HCT116 (cell line): ENCODE measurements at regions not wholly inside any gene's neighbourhood (a gene's known extent, or its start where the extent isn't known, plus 50 kb on each side); places are given as distances from the start of the nearest gene placed in this dataset.

Source experiments
- ATAC-seq: fragments of 200-7000 bp; cut with Tn5 transposase; 2 replicates; pipeline ENCODE4 v1.9.1; 2020; ENCODE audit warnings: mild to moderate bottlenecking, moderate library complexity
- BruUV-seq: library from RNA; stranded (reverse); fragments of 400-500 nt; replicated peaks from 2 replicates; lab custom pipeline; 2021; lab: Mats Ljungman, UMichigan
- CTCF ChIA-PET: fragments of 300-600 bp; sonication (Branson Sonifier 250); formaldehyde crosslinking; loops from one replicate; lab custom pipeline; 2021; ENCODE audit warnings: antibody characterized with exemption; lab: Charles Lee
- POLR2A ChIA-PET: fragments of 300-600, 350-600 bp; sonication (Branson Sonifier 250); formaldehyde crosslinking; loops from one replicate; lab custom pipeline; 2021; ENCODE audit warnings: antibody characterized with exemption; lab: Charles Lee
- RAD21 ChIA-PET, 2 experiments: fragments of 300-600 bp; sonication (Branson Sonifier 250); formaldehyde crosslinking; loops; one replicate each; lab custom pipeline; 2023; ENCODE audit warnings: low total read pairs in 2 of 2; ENCODE audit not compliant: uncharacterized antibody in 2 of 2, unreplicated experiment in 2 of 2, low non-redundant PET in 1 of 2; lab: Charles Lee
- DNase-seq: peaks from one replicate; pipeline ENCODE4 v3.0.0-alpha.2; 2010; ENCODE audit warnings: low read depth, low spot score
- H2AFZ ChIP-seq: fragments of 200-600 bp; shearing (Covaris generic), sonication (generic); 2 replicates; pipeline ENCODE4 v1.6.1; 2017; ENCODE audit warnings: low read depth, mixed run types, mixed read lengths, antibody characterized with exemption, low read length; ENCODE audit not compliant: poor library complexity, severe bottlenecking
- H3K27ac ChIP-seq: 2 replicates; pipeline ENCODE4 v1.5.1; 2012; ENCODE audit warnings: low read depth, low read length
- H3K27me3 ChIP-seq: fragments of 200-600 bp; sonication (generic); 2 replicates; pipeline ENCODE4 v1.6.1; 2016; ENCODE audit warnings: mixed run types, low read length, mixed read lengths; ENCODE audit not compliant: insufficient read depth
- H3K36me3 ChIP-seq, 2 experiments: fragments of 200-500 bp in 1 of 2; fragments of 200-600 bp in 1 of 2; sonication (Bioruptor generic) in 1 of 2; sonication (generic) in 1 of 2; 2 replicates each; pipeline versions ENCODE4 v1.5.1 to v1.6.1; 2014 to 2016; ENCODE audit warnings: low read length in 2 of 2, inconsistent platforms in 1 of 2, mixed read lengths in 1 of 2, mixed run types in 1 of 2; ENCODE audit not compliant: insufficient read depth in 2 of 2, control insufficient read depth in 1 of 2
- H3K4me1 ChIP-seq, 2 experiments: fragments of 200-600 bp in 1 of 2; sonication (generic) in 1 of 2; 2 replicates each; pipeline versions ENCODE4 v1.5.1 to v1.6.1; 2012 to 2017; ENCODE audit warnings: low read length in 2 of 2, inconsistent platforms in 1 of 2, mild to moderate bottlenecking in 1 of 2, mixed read lengths in 1 of 2, mixed run types in 1 of 2, moderate library complexity in 1 of 2; ENCODE audit not compliant: insufficient read depth in 2 of 2, control insufficient read depth in 1 of 2
- H3K4me2 ChIP-seq: fragments of 200-600 bp; sonication (generic); 2 replicates; pipeline ENCODE4 v1.6.1; 2017; ENCODE audit warnings: mixed run types, low read length, mixed read lengths
- H3K4me3 ChIP-seq, 2 experiments: fragments of 200-600 bp in 1 of 2; sonication (generic) in 1 of 2; replicated peaks in 1 of 2; 2 replicates each; pipeline ENCODE4 v1.5.1; 2011 to 2016; ENCODE audit warnings: low read length in 2 of 2, control low read depth in 1 of 2, low read depth in 1 of 2, mild to moderate bottlenecking in 1 of 2, mixed read lengths in 1 of 2, mixed run types in 1 of 2
- H3K79me2 ChIP-seq: fragments of 200-600 bp; sonication (generic); 2 replicates; pipeline ENCODE4 v1.6.1; 2017; ENCODE audit warnings: mild to moderate bottlenecking, mixed run types, low read length, moderate library complexity, mixed read lengths; ENCODE audit not compliant: insufficient read depth
- H3K9ac ChIP-seq: fragments of 200-600 bp; sonication (generic); 2 replicates; pipeline ENCODE4 v1.6.1; 2016; ENCODE audit warnings: low read length, mixed read lengths
- H3K9me2 ChIP-seq: fragments of 200-600 bp; sonication (generic), shearing (Covaris generic); 2 replicates; pipeline ENCODE4 v1.6.1; 2017; ENCODE audit warnings: mixed run types, mild to moderate bottlenecking, moderate library complexity; ENCODE audit not compliant: insufficient read depth
- H3K9me3 ChIP-seq, 2 experiments: fragments of 200-500 bp in 1 of 2; fragments of 200-600 bp in 1 of 2; sonication (Bioruptor generic) in 1 of 2; sonication (generic) in 1 of 2; 2 replicates each; pipeline ENCODE4 v1.6.1; 2014 to 2017; ENCODE audit warnings: low read length in 2 of 2, mixed read lengths in 2 of 2, inconsistent platforms in 1 of 2, low read depth in 1 of 2, mild to moderate bottlenecking in 1 of 2, mixed run types in 1 of 2, moderate library complexity in 1 of 2; ENCODE audit not compliant: control insufficient read depth in 1 of 2, insufficient read depth in 1 of 2
- H4K20me1 ChIP-seq: fragments of 200-600 bp; sonication (generic), shearing (Covaris generic); 2 replicates; pipeline ENCODE4 v1.6.1; 2017; ENCODE audit warnings: mixed run types, mild to moderate bottlenecking, moderate library complexity; ENCODE audit not compliant: insufficient read depth
- CBX3 ChIP-seq: IDR thresholded peaks from 2 replicates; pipeline ENCODE4 v1.6.1; 2012; ENCODE audit warnings: low read depth
- ELF1 ChIP-seq: IDR thresholded peaks from 2 replicates; pipeline ENCODE4 v1.6.1; 2012; ENCODE audit warnings: low read depth, borderline replicate concordance
- JUND ChIP-seq: IDR thresholded peaks from 2 replicates; pipeline ENCODE4 v1.6.1; 2012
- POLR2A ChIP-seq: IDR thresholded peaks from 2 replicates; pipeline ENCODE4 v1.7.0; 2011; ENCODE audit warnings: borderline replicate concordance; ENCODE audit not compliant: insufficient read depth, insufficient read length; ENCODE audit errors: extremely low read depth
- RAD21 ChIP-seq: IDR thresholded peaks from 2 replicates; pipeline ENCODE4 v1.6.1; 2012; ENCODE audit warnings: low read depth, mild to moderate bottlenecking
- SIN3A ChIP-seq: IDR thresholded peaks from 2 replicates; pipeline ENCODE4 v1.6.1; 2012; ENCODE audit warnings: low read depth
- SP1 ChIP-seq: IDR thresholded peaks from 2 replicates; pipeline ENCODE4 v1.6.1; 2012; ENCODE audit warnings: low read depth
- SRF ChIP-seq: IDR thresholded peaks from 2 replicates; pipeline ENCODE4 v1.6.1; 2012; ENCODE audit warnings: low read depth
- YY1 ChIP-seq: IDR thresholded peaks from 2 replicates; pipeline ENCODE4 v1.6.1; 2011; ENCODE audit warnings: low read length, low read depth, moderate library complexity, mild to moderate bottlenecking; ENCODE audit not compliant: insufficient replicate concordance; ENCODE audit errors: extremely low read depth
- ZBTB33 ChIP-seq: IDR thresholded peaks from 2 replicates; pipeline ENCODE4 v1.6.1; 2011; ENCODE audit warnings: mild to moderate bottlenecking, low read length, moderate library complexity; ENCODE audit not compliant: insufficient replicate concordance; ENCODE audit errors: extremely low read depth
- ZNF274 ChIP-seq: fragments of 200-500 bp; sonication (Bioruptor generic); IDR thresholded peaks from 2 replicates; pipeline ENCODE4 v1.6.1; 2014; ENCODE audit warnings: mild to moderate bottlenecking, low read depth, low read length, inconsistent platforms
- intact Hi-C: fragments of 100-400 bp; cut with micrococcal nuclease; formaldehyde crosslinking; loops from 2 replicates; pipeline ENCODE4 v1.10.0; 2022
- TF ChIP-seq, protein P1 (sequence below): IDR thresholded peaks from 2 replicates; pipeline ENCODE4 v1.6.1; 2012; ENCODE audit warnings: low read depth

- intact Hi-C loops = no loop called here
- BruUV-seq = no TSS peak
- Histone ChIP-seq H3K9ac (no peak overlapping the region), H3K9me2 (no peaks in the 10 kb centered on the region), H3K79me2 (no peaks in the 10 kb centered on the region), H3K9me3 (no peaks in the 10 kb centered on the region), H3K36me3 (no peaks in the 10 kb centered on the region), H3K27ac (no peak overlapping the region), H3K4me2 (no peak overlapping the region), H3K4me1 (no peaks in the 10 kb centered on the region), H3K4me3 (no peak overlapping the region), H3K27me3 (no peaks in the 10 kb centered on the region), H4K20me1 (no peaks in the 10 kb centered on the region), H2AFZ (no peak overlapping the region)
- no peak for TF ChIP-seq SP1
- DNase-seq = no peak
- ChIA-PET POLR2A (no interaction called here), RAD21 (no interaction called here), CTCF (no interaction called here)
- ATAC-seq = no peak
These were observed 99.5 kb upstream of the DHX40 start for GRCh38 chr17:59465949-59466307.

DNA sequence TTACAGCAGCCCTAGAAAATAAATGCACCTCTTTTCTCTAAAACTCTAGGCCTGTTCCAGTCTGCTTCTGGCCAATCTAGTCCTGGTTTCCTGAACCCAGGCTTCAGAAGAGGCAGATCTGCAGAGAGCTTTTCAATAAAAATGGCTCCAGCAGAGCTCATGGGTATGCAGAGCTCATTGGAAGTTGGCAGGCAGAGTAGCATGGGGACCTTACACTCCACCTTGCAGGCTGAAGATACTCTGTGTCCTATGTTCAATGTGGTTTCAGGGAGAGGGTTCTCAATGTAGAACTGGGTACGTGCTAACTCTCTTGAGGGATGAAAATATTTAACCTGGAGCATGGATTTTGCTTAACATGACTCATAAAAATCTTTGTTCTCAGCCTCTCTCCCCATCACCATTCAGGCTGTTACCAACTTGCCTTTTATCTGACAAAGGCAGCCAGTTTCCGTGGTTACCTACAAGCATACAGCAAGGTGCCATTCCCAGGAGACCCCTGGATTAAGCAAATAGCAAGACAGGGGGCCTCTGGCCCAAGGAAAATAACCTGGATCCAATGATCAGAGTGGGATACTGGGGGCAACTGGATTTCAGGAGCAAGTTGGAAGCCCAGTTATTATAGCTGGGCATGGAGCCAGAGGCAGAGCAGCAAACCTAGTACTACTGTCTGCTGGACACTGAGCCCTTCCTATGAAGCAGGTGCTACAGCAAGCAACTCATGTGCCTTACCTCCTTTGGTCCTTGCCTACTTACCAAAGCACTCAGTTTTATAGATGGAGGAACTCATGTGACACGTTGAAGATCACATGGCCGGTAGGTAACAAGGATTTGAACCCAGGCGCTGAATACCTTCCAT is 98.2 kb upstream of the DHX40 start:
- ATAC-seq = no peak
- no peak overlapping the region for H2AFZ ChIP-seq

More for the DNA sequence above, 98.2 kb upstream of the DHX40 start:
- H3K79me2 ChIP-seq = no peaks in the 10 kb centered on the region
- POLR2A ChIA-PET = no interaction called here
- H3K9me2 ChIP-seq = no peaks in the 10 kb centered on the region
- H3K27ac ChIP-seq = no peak overlapping the region
- intact Hi-C loops = no loop called here
- no peak overlapping the region for H3K4me2 ChIP-seq
- no peak for DNase-seq
- no peaks in the 10 kb centered on the region for H4K20me1 ChIP-seq
- H3K9ac ChIP-seq = no peak overlapping the region
- no peaks in the 10 kb centered on the region for H3K36me3 ChIP-seq
- CTCF ChIA-PET = no interaction called here
- no peaks in the 10 kb centered on the region for H3K27me3 ChIP-seq
- no TSS peak for BruUV-seq
- TF ChIP-seq, protein P1, sequence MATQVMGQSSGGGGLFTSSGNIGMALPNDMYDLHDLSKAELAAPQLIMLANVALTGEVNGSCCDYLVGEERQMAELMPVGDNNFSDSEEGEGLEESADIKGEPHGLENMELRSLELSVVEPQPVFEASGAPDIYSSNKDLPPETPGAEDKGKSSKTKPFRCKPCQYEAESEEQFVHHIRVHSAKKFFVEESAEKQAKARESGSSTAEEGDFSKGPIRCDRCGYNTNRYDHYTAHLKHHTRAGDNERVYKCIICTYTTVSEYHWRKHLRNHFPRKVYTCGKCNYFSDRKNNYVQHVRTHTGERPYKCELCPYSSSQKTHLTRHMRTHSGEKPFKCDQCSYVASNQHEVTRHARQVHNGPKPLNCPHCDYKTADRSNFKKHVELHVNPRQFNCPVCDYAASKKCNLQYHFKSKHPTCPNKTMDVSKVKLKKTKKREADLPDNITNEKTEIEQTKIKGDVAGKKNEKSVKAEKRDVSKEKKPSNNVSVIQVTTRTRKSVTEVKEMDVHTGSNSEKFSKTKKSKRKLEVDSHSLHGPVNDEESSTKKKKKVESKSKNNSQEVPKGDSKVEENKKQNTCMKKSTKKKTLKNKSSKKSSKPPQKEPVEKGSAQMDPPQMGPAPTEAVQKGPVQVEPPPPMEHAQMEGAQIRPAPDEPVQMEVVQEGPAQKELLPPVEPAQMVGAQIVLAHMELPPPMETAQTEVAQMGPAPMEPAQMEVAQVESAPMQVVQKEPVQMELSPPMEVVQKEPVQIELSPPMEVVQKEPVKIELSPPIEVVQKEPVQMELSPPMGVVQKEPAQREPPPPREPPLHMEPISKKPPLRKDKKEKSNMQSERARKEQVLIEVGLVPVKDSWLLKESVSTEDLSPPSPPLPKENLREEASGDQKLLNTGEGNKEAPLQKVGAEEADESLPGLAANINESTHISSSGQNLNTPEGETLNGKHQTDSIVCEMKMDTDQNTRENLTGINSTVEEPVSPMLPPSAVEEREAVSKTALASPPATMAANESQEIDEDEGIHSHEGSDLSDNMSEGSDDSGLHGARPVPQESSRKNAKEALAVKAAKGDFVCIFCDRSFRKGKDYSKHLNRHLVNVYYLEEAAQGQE = no peak
- TF ChIP-seq YY1 (no peak), RAD21 (no peak), ZBTB33 (no peak), ZNF274 (no peak), SIN3A (no peak), POLR2A (no peak), JUND (no peak), SRF (no peak), ELF1 (no peak), CBX3 (no peak)
- no peaks in the 10 kb centered on the region for H3K4me1 ChIP-seq
- no peaks in the 10 kb centered on the region for H3K9me3 ChIP-seq
- no peak overlapping the region for H3K4me3 ChIP-seq
- RAD21 ChIA-PET = no interaction called here
